ENCODE measurements at regions not wholly inside any gene's neighbourhood (a gene's known extent, or its start where the extent isn't known, plus 50 kb on each side); places are given as distances from the start of the nearest gene placed in this dataset.

DNA sequence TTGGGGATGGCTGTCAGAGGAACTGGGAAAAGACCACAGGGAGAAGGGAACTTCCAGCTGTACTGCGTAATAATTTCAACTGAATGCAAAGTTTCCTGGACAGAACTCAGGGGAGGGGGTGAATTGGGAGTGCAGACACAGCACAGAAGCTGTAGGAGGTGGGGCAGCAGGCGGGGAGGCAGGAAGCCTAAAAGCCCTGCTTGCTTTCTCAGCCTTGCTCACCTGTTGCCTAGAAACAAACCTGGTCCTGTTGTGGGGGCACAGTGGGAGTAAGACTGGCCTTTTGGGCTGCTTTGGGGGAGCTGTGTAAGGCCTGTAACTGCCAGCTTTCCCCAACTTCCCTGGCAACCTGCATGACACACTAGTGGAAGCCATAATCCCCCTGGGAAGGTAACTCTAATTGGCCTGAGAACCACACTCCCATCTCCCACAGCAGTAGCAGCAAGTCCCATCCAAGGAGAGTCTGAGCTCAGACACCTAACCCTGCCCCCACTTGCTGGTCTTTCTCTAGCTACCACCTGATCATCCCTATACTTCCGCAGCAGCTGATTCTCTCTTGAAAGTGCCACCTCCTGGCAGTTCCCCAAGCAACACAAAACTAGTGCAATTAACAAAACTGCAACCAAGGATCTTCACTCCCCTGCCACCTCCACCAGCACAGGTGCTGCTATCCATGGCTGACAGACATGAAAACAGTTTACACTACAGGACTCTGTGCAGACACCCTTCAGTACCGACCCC lies 1239.3 kb downstream of the SORCS1 start:
- no peak for TF ChIP-seq CTCF (IDR thresholded peaks at IDR 0.05; ENCODE audit: low read depth, low read length)
- no peak for TF ChIP-seq EZH2phosphoT487 (IDR thresholded peaks at IDR 0.05; ENCODE audit: low read depth)

Measured in OCI-LY3 (cell line).